ENCODE measurements at regions not wholly inside any gene's neighbourhood (a gene's known extent, or its start where the extent isn't known, plus 50 kb on each side); places are given as distances from the start of the nearest gene placed in this dataset.
"Not testable (repeated sequence)": the region's sequence is repeated elsewhere in the genome, so short reads cannot be mapped to it uniquely, and the experiment has no call there.

- no peak overlapping the region for H3K27ac ChIP-seq (replicated peaks)
- no peak for TF ChIP-seq GABPA (IDR thresholded peaks at IDR 0.05; ENCODE audit: low read depth)
- TF ChIP-seq CTCF (IDR thresholded peaks at IDR 0.05; ENCODE audit: insufficient read depth, low read length): no peak
- TF ChIP-seq POLR2AphosphoS5 (IDR thresholded peaks at IDR 0.05; ENCODE audit: low read depth): no peak
- H3K4me3 ChIP-seq (replicated peaks; ENCODE audit: insufficient read depth, low read length): peak overlapping the region; percentile 33
- no peaks in the 10 kb centered on the region for H3K27me3 ChIP-seq (ENCODE audit: insufficient read depth, poor library complexity, severe bottlenecking)
- peak in 1 of 2 experiments; percentile 49 for DNase-seq (ENCODE audit: low read depth in 1 of 2, low spot score in 1 of 2)
These were observed 234.9 kb upstream of the MCHR2 start for GRCh38 chr6:100228834-100229441.

- no peaks in the 10 kb centered on the region for H3K27me3 ChIP-seq (ENCODE audit: insufficient read depth, poor library complexity, severe bottlenecking)
- DNase-seq (ENCODE audit: low read depth in 1 of 2, low spot score in 1 of 2): no peak
- H3K27ac ChIP-seq (replicated peaks): no peak overlapping the region
- H3K4me3 ChIP-seq (replicated peaks; ENCODE audit: insufficient read depth, low read length): peak overlapping the region; percentile 33
- TF ChIP-seq CTCF (IDR thresholded peaks at IDR 0.05; ENCODE audit: insufficient read depth, low read length): no peak
- no peak for TF ChIP-seq POLR2AphosphoS5 (IDR thresholded peaks at IDR 0.05; ENCODE audit: low read depth)
- no peak for TF ChIP-seq REST (IDR thresholded peaks at IDR 0.05; ENCODE audit: insufficient replicate concordance, low read depth)
- TF ChIP-seq SPI1 (IDR thresholded peaks at IDR 0.05; ENCODE audit: borderline replicate concordance, low read depth): no peak
- no peak for TF ChIP-seq GABPA (IDR thresholded peaks at IDR 0.05; ENCODE audit: low read depth)
These were observed 234.4 kb upstream of the MCHR2 start for GRCh38 chr6:100228437-100228833.

- TF ChIP-seq SPI1 (IDR thresholded peaks at IDR 0.05; ENCODE audit: borderline replicate concordance, low read depth) (no peak), POLR2AphosphoS5 (IDR thresholded peaks at IDR 0.05; ENCODE audit: low read depth) (no peak), CTCF (IDR thresholded peaks at IDR 0.05; ENCODE audit: insufficient read depth, low read length) (no peak), GABPA (IDR thresholded peaks at IDR 0.05; ENCODE audit: low read depth) (no peak), REST (IDR thresholded peaks at IDR 0.05; ENCODE audit: insufficient replicate concordance, low read depth) (no peak)
- DNase-seq (ENCODE audit: low read depth in 1 of 2, low spot score in 1 of 2): no peak
- Histone ChIP-seq H3K27ac (replicated peaks) (no peak overlapping the region), H3K4me3 (replicated peaks; ENCODE audit: insufficient read depth, low read length) (no peak overlapping the region), H3K27me3 (ENCODE audit: insufficient read depth, poor library complexity, severe bottlenecking) (no peaks in the 10 kb centered on the region)
These were observed 232.8 kb upstream of the MCHR2 start for GRCh38 chr6:100226811-100227210.

GRCh38 chr6:100223952-100224351 lies 229.9 kb upstream of the MCHR2 start:
- DNase-seq (ENCODE audit: low read depth in 1 of 2, low spot score in 1 of 2); H3K27me3 ChIP-seq (ENCODE audit: insufficient read depth, poor library complexity, severe bottlenecking); H3K27ac ChIP-seq (replicated peaks); H3K4me3 ChIP-seq (replicated peaks; ENCODE audit: insufficient read depth, low read length): not testable (repeated sequence)

Measured in HL-60 (cell line).